OCI-LY3 (cell line): ENCODE measurements at regions not wholly inside any gene's neighbourhood (a gene's known extent, or its start where the extent isn't known, plus 50 kb on each side); places are given as distances from the start of the nearest gene placed in this dataset.

ENCODE experiments used
- EZH2phosphoT487 ChIP-seq: fragments of 200-600 bp; shearing (Covaris generic); IDR thresholded peaks from 2 replicates; pipeline ENCODE4 v1.6.1; 2018; ENCODE audit warnings: antibody characterized with exemption, mixed run types, low read depth
- TF ChIP-seq, protein P1 (sequence below): fragments of 200-600, 300-600 bp; sonication (generic); IDR thresholded peaks from 2 replicates; pipeline ENCODE4 v1.5.1; 2014; ENCODE audit warnings: antibody characterized with exemption, low read length, low read depth

GRCh38 chr11:37264783-37265182 is 666.7 kb upstream of the RAG2 start:
- TF ChIP-seq, protein P1, sequence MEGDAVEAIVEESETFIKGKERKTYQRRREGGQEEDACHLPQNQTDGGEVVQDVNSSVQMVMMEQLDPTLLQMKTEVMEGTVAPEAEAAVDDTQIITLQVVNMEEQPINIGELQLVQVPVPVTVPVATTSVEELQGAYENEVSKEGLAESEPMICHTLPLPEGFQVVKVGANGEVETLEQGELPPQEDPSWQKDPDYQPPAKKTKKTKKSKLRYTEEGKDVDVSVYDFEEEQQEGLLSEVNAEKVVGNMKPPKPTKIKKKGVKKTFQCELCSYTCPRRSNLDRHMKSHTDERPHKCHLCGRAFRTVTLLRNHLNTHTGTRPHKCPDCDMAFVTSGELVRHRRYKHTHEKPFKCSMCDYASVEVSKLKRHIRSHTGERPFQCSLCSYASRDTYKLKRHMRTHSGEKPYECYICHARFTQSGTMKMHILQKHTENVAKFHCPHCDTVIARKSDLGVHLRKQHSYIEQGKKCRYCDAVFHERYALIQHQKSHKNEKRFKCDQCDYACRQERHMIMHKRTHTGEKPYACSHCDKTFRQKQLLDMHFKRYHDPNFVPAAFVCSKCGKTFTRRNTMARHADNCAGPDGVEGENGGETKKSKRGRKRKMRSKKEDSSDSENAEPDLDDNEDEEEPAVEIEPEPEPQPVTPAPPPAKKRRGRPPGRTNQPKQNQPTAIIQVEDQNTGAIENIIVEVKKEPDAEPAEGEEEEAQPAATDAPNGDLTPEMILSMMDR, result no peak
- no peak for TF ChIP-seq EZH2phosphoT487
